Esophagus squamous epithelium (tissue), 4 donors: ENCODE measurements at regions not wholly inside any gene's neighbourhood (a gene's known extent, or its start where the extent isn't known, plus 50 kb on each side); places are given as distances from the start of the nearest gene placed in this dataset.

Experiments
- CTCF ChIP-seq, 6 experiments: fragments of 450-650 bp in 4 of 6; fragments of 200-600 bp in 2 of 6; sonication (generic) in 2 of 6; IDR thresholded peaks; one replicate each; pipeline ENCODE4 v1.5.1; 2016 to 2019; ENCODE audit warnings: antibody characterized with exemption in 6 of 6, mild to moderate bottlenecking in 4 of 6, moderate library complexity in 4 of 6
- POLR2A ChIP-seq, 4 donors: fragments of 450-650 bp; IDR thresholded peaks; one replicate each; pipeline ENCODE4 v1.6.1; 2017; ENCODE audit warnings: antibody characterized with exemption in 4 of 4, mild to moderate bottlenecking in 4 of 4, moderate library complexity in 3 of 4

DNA sequence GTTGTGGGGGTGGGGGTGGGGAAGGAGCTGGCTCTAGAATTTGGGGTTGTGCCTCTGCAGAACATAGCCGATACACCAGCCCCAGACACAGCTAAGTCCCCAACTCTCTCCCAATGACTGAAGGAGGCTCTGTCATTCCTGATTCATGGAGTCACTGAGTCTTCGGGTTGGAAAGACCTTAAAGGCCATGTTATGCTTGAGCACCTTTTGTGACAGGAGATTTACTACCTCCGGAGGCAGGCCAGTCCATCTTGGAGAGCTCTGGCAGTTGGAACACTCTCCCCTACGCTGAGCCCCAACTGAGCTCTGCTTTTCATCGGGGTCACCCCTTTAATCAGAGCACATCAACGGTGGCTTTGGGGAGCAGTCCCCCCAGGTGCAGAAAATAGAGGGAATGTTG, 284.4 kb upstream of the GJB5 start:
- TF ChIP-seq POLR2A (IDR thresholded peaks at IDR 0.05) (no peak), CTCF (IDR thresholded peaks at IDR 0.05) (no peak)
